GM19025 (cell line): ENCODE measurements at regions not wholly inside any gene's neighbourhood (a gene's known extent, or its start where the extent isn't known, plus 50 kb on each side); places are given as distances from the start of the nearest gene placed in this dataset.
A peak's percentile ranks its signal among the peaks of the same experiment; 100 is the strongest.

Experiments used
- ATAC-seq: cut with Tn5 transposase; IDR thresholded peaks from one replicate; pipeline ENCODE4 v1.9.1; 2021; ENCODE audit warnings: mild to moderate bottlenecking, low read depth, moderate library complexity; ENCODE audit not compliant: unreplicated experiment

DNA sequence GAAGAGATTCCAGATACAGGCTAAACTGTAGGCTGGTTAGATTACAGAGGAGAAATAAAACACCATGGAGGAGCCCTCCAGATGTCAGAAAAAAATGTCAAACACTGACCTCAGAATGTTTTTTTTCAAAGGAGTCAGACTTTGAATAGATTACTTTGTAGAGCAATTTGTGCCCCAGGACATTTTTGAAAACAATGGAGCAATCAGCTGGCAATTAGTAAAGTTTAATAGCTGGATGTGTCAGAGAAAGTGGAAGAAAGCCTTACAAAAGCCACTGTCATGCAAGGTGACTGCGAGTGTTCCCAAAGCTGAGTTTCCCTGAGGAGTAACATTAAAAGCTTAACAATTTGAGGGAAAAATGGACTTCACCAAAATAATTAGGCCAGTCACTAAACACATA is 417.8 kb upstream of the CTNND2 start:
- ATAC-seq, result no peak

DNA sequence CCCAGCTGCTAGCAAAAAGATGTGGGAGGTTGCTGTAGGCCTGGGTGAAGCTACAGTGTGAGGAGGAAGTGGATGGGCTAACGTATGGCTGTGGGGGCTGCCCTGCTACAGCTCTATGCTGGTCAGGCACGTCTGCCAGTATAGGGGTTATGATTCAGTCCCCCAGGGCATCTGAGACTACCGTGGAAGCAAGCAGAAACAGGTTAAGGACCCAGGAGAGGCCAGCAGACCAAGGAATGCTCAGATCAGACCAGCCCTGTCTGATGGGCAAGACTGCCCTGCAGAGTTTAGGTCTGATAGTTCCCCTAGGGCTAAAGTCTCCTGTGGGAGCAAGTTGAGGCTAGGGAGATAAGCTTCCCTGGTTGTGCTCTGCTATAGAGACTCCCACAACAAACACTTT is 416.1 kb upstream of the CTNND2 start:
- ATAC-seq, result no peak

DNA sequence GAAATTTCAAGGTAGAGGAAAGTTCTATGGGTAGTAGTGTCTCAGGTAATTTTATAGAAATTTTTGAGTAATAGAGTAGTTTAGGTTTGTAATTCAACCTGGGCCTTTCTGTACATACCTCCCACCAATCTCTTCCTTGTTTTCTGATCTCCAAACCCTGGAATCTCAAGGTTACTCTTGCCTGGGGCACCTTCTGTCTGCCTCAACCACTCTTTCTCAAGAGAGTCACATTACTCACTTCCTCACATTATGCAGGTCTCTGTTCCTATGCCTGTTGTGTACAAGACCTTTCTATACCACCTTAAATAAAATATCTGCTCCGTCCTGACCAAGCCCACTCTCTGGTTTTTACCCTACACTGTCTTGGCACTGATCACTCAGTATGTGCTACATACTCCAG is 412.6 kb upstream of the CTNND2 start:
- no peak for ATAC-seq

DNA sequence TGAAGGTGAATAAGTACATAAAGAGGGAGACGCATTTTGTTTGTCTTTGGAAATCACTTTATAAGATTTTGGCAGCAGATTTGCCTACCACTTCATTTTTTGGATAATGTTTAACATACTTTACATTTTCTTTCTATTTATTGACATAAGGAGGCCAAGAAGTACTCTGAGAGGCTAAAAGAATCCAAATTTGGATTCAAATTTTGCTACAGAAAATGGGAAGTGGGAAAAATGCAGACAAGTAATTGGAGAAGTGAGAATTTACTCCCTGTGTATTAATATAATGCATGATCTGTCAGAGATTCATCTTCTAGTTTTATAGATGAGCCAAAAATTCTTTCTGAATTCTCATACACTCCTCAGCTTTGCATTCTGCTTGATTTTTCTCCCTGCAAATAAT is 411.2 kb upstream of the CTNND2 start:
- no peak for ATAC-seq

DNA sequence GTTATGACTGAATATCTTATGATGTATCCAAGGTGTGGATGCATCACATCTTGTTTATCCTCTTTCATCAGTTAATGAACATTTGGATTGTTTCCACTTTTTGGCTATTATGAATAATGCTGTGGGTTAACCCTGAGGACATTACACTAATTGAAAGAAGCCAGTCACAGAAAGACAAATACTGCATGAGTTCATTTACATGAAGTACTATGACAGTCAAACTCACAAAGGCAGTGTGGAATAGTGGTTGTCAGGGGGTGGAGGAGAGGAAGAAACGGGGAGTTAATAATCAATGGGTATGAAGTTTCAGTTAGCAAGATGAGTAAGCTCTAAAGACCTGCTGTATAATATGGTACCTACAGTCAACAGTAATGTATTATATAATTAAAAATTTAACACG is 409.4 kb upstream of the CTNND2 start:
- ATAC-seq, result peak; percentile 71

DNA sequence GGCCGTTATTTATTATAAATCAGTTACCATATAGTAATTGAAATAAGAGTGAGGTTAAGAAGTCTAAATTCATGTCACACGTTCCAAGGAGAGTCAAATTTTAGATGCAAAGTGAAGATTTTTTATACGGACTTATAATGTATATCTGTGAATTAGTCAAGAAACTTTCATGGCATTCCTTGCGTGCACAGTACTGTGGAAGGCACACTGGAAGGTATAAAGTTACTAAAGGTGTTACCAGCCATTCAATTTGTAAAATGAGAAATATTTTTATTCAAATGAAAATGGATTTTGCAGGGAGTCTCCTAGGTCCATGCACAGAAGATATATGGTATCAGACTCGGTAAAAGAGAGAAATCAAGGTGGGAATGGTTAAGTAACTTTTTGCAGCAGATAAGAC is 408.1 kb upstream of the CTNND2 start:
- ATAC-seq, result no peak

DNA sequence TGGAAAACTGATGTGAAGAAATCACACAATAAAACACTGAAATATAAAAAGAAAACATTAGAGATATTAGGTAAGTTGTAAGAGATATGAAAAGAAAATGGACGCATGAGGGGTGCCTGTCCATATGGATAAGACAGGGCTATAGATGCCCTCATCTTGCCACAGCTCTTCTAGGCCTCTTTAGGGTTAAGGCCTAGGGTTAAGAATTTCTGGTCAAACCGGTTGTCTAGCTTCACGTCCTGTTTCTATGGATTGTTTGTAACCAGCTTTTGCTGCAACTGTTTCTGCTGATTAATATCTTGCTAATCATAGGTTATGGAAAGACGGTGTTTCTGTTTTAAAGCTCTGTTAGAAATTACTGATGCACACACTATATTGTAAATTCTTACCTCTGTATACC is 389.9 kb upstream of the CTNND2 start:
- ATAC-seq, result no peak

DNA sequence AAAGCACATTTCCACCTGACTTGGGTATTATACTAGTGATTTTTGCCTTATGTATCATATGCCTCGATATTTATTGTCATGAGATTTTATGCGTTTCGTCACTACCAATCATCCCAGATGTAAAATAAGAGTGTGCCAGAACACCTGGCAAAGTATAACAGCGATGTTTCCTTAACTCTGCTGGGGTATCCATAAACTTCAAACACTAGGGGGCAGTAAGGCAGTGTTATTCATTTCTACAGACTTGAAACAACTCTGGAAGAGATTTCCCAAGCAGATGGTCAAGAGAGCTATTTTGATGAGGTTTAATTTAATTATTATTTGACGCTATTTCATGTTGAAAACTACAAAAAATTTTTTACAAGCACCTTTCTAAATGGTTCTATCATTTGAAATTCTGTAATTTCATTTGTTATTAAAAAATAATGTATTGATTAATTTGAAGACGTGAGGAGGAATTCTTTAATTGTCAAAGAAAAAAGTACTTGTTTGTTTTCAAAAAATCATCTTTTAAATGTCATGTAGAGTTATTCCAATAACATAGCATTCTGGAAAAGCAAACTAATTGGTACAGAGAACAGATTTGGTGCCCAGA is 388.5 kb upstream of the CTNND2 start:
- ATAC-seq, result no peak

DNA sequence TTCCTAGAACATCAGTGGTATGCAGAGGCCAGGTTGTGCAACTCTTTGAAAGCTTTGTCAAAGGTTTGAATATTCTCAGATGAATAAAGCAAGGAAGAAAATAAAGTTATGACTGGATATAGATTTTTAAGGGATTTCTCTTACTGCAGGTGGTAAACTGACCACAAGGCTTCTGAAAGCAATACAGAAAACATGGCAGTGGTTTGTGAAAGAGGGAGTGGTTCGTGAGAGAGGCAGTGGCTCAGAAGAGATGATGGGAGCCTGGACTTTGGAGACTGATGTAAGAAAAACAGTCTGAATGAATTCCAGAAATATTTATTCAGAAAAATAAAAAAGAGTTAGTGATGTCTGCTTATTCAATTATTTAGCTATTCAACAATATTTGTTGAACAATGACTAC is 380.4 kb upstream of the CTNND2 start:
- no peak for ATAC-seq

DNA sequence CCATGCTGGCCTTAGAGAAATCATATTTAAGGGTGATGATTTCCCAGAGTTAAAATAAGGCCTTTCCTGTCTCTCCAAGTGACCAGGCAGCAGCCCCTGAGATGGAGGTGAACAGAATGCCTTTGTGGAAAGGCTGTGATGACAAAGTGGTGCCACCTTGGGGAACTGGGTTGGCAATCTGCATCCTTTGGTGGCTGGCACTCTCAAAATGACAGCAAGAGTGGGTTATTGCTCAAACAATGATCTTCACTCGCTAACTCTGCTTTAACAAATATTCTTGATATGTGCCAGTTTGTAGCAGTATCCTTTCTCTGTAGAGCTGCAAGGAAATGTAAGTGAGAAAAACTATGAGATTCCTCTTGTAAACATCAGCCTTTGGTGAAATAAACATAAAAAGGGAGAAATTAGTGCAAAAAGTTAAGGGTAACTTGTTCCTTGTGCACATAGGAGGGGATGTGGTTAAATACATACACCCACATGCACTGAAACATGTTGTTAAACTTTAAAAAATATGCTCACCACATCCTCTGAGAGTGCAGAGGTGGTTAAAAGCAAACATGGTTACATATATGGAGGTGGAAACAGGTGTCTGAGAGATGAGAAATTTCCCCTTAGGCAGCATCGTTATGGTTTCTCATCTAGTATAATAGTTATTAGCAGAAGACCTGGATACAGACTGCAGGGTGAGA is 373.4 kb upstream of the CTNND2 start:
- ATAC-seq, result peak; percentile 92

DNA sequence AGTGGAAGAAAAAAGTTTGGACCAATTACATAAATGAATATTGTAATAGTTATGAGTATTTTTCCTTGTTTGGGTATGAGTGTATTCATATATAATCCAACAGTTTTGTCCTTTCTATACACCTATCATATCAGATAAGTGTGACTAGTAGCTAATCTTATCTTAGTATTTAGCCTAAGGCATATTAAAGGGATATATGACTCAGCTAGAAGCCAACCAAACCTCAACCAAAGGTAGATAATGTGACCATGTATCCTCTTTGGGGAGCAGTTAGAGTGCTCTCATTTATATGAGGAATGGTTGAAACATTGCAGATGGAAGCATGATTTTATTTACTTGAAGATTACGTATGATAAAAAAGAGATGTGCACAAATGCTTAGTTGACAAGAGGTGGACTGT is 370.0 kb upstream of the CTNND2 start:
- ATAC-seq, result no peak

DNA sequence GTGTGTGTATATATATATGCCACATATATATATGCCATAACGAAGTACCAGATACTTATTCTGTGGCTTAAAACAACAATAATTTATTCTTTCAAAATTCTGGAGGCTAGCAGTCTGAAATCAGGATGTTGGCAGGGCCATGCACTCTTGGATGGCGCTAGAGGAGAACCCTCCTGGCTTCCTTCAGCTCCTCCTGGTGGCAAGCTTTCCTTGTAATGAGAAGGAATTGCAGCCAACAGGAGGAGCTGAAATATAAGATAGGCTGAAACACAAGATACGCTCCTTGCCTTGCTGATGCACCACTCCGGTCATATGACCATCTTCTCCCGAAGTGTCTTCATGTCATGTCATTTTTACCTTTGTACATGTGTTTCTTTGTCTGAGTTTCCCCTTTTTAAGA is 368.1 kb upstream of the CTNND2 start:
- no peak for ATAC-seq

DNA sequence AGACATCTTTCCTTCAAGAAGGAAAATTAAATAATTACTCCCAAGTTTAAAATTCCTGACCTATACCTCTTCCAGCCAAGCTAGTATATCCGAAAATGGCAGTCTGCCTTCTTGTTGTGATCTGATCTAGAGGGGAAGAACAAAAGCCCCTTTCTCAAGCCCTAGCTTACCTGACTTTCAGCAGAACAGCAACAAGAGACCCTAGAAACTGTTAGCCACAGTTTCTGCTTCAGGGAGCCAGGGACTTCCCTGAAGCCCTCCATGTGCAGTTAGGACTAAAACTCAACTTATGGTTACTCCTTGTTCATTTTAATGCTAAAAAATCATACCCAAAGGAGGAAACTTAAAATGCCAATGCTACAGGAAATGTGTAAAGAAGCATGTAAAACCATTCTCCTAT is 366.7 kb upstream of the CTNND2 start:
- no peak for ATAC-seq

DNA sequence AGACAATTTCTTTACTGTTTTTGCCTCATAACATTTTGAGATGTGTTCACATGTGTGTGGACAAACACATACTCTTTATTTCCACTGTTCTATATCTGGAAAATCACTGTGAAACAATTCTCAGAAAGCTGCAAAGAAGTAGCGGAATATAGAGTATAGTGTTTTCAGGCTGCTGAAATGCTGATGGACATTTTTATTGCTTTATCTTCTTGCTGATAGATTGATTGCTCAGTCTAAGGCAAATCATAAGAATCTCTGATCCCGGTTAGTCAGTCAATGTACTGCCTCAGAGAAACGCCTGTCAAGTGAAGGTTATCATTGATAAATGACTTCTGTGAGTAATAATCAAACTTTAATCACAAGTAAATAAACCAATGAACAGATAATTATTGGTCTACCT is 364.9 kb upstream of the CTNND2 start:
- ATAC-seq, result no peak

DNA sequence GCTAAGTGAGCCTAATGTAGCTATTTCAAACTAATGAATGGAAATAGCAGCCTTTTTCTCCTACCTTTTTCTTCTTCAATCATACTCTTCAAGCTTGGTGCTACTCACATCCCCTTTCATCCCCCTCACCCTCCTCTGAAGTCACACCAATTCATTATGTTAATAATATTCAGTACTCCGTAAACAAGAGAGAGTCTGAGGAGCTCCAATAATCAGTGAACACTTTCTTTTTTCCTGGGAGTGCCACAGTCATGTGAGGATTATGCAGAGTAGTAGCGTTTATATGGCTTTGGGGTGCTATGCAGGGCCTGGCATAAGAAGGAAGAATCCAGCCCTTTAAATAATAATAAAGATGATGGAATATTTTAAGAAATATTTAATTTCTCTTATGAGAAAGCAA is 354.3 kb upstream of the CTNND2 start:
- ATAC-seq, result no peak

DNA sequence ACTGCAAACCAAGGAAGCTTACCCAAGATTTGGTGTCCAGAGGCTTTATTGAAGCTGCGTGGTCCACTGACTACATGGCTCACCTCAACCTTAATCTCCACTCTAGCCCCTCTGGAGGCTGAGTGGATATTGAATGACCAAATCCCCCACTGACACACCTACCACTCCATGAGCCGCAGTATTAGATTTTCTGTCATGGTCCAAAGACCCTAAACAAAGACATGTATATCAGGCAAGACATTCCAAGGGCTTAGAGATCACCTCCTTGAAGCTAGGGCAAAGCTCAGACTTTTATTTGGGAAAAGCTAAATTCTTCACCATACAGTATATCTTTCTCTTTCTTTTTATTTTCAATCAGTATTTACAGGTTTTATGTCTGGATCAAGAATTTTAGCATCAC is 346.2 kb upstream of the CTNND2 start:
- no peak for ATAC-seq

DNA sequence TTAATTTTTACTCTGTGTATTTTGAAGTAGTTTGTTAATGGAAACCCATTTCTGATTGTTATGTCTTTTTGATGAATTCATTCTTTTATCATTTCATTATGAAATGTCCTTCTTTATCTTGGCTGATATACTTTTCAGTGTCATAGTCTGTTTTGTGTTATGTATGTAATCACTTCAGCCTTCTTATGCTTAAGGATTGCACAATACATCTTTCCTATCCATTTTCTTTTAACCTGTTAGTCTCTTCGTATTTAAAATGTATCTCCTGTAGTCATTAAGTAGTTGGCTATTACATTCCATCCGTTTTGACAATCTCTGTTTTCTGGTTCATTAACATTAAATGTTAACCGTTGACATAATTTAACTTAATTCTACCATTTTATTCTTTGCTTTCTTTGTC is 344.6 kb upstream of the CTNND2 start:
- ATAC-seq, result no peak

DNA sequence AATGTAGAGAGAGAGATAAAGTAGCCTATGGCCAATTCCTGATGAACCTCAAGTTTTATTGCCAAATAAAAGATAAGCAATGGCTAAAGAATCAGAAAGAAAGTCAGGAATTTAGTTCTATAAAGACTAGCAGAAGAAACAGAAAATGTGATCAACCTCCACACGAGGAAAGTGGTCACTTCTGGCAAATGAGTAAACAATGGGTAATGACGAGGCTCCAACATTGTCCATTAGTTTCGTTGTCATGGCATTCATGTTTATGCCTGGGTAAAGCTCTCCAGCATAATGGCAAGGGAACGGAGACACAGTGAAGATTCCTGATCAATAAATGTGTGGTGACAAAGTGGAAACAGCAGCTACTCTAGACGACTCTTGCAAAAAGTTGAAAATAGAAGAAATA is 341.8 kb upstream of the CTNND2 start:
- no peak for ATAC-seq

DNA sequence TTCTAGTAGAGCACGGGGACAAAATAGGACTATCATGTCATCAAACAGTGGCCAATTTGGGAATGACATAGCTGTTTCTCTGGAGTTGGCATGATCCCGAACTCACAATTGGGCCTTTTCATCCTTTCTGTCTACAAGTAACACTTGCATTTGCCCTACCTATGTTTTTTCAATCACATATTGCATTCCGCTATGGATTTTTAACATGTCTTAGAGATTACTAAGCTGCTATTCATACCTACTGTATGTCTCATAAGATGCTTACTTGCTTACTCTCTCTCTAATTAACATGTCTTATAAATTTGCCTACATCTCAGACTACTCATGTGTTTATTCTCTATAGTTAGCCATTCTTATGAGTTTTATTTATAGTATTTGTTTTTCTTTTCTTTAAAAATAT is 341.2 kb upstream of the CTNND2 start:
- ATAC-seq, result no peak

DNA sequence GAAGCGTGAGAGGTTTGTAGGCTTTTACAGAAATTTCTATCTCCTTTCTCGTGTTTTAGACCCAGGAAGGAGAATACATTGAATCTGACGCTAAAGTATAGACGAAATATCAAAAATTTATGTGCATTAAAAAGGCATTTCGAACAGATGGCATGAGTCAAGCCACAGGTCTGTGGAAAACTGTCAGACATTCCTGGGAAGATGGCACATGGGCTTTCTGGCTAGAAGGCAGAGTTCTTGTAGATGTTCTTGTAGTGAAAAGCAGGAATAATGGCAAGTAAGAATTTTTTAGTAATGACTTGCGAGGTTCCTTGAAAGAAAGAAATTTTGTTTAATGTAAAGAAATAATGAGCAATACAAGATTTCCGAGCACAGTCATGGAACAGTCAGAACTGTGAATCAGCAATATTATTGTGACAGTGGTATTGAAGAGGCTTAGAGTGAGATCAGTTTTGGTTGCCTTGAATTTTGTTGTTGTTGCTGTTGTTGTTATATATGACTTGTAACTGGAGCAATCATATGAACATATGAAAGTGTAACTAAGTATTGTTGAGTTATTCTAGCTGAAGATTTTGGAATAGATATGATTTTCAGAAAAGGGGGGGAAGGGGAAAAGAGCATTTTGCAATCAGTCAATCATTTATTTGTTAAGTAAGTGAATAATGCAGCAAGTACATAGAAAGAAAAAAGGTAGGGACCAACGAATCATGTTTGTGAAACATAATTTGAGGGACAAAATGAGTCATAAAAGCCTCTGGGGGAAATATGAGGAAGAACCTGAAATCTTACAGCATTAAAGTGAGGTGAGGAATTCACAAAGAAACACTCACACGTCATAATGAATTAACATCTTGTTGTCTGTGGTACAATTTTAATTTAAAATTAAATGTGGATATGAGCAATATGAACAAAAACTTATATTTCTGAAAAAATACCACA is 339.0 kb upstream of the CTNND2 start:
- ATAC-seq, result no peak

DNA sequence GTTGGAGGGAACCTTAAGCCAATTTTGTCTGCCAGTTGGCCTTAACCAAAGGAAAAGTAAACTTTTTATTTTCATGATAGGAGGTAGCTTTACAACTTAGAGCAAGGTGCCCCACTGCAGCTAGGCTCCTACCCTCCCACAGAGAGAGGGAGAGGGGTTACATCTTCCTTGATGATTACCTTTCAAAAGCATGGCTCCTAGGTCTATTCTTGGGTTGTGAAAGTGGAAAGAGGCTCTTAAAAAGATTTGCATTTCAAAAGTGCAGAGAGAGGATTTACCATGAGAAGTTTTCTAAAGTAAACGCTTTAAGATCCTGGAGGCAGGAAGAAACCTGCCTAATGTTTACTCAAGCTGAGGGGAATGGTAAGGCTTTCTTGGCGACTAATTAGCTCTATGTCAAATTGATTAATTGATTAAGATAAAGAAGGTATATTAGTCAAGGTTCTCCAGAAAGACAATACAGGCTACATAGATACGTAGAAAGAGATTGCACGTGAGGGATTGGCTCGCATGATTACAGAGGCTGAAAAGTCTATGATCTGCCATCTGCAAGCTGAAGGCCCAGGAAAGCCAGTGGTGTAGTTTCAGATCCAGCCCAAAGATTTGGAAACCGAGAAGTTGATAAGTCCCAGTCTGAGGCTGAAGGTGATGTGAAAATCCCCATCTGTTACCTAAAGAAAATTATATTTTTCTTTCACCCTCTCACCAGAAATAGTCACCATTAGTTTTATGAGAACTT is 333.8 kb upstream of the CTNND2 start:
- ATAC-seq, result no peak
